MV-4-11 (cell line): ENCODE measurements at regions not wholly inside any gene's neighbourhood (a gene's known extent, or its start where the extent isn't known, plus 50 kb on each side); places are given as distances from the start of the nearest gene placed in this dataset.

Experiments used
- DNase-seq: peaks from one replicate; lab custom pipeline; 2025; lab: John Stamatoyannopoulos, UW

GRCh38 chr6:139820210-139820609, 445.8 kb upstream of the CITED2 start:
- no peak for DNase-seq

DNA sequence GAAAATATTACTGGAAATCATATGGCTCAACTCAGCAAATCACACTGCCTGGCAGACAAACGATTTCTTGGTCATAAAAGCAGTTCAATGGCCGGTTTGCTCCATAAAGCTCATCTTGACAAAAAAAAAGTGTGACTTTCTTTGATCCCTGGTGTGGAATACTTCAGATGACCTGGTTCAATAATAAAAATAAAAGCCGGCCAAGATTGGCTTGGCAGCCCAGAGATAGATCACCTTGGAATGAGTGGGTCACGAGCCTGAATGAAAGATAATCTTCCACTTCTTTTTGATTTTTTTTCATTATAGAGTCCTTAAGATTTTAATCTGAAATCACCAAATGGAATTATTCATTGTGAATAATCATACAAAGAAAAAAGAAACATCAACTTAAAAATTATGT, 445.3 kb upstream of the CITED2 start:
- no peak for DNase-seq

DNA sequence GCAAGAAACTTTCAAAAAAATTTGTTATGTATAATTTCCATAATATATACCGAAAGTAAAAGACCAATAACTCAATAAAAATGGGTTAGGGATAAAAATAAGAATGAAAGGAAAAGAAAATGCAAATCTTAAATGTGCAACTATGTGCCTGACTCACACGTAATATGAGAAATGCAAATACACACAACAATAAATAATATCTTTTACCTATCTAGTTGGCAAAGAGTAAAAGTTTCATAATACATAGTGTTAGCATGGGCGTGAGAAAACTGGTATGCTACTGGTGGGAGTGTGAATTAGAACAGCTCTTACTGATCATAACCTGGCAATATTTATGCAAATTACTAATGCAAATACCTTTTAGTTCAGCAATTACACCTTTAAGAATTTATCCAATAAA, 438.5 kb upstream of the CITED2 start:
- DNase-seq: no peak

DNA sequence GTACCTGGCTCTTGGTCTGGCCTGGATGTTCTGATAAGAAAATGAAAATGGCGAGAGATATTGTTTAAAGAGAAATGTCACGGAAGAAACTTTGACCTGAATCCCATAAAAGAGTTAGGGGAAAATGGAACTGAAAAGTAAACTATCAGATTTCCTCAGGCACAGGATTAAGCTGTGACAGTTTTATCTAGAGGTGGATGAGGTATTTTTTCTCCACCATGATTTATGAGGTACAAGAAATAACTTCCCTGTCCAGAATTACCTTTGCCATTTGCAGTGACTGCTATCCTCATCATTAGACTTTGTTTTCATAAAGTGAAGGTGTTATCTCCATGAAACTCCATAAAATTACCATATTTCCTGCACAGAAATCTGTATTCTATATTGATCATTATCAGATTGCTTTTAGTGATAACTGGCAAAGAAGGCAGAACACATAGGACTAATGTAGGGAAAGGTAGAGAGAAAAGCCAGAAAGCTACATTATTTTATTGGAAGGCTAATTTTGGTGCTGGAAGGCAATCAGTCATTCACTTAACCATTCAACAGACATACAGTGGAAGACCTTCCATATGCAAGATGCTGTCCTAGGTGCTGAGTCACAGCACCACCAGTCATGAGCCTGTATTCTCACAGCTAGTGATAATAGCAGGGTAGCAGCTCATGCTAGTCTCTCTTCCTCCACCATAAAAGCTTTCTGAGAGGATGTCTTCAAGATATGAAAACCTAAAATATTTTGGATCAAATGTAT, 427.3 kb upstream of the CITED2 start:
- peak; percentile 3 for DNase-seq

GRCh38 chr6:139800837-139801236, 426.4 kb upstream of the CITED2 start:
- peak; percentile 69 for DNase-seq

- no peak for DNase-seq
Observed at GRCh38 chr6:139790527-139790926, 416.1 kb upstream of the CITED2 start.

DNA sequence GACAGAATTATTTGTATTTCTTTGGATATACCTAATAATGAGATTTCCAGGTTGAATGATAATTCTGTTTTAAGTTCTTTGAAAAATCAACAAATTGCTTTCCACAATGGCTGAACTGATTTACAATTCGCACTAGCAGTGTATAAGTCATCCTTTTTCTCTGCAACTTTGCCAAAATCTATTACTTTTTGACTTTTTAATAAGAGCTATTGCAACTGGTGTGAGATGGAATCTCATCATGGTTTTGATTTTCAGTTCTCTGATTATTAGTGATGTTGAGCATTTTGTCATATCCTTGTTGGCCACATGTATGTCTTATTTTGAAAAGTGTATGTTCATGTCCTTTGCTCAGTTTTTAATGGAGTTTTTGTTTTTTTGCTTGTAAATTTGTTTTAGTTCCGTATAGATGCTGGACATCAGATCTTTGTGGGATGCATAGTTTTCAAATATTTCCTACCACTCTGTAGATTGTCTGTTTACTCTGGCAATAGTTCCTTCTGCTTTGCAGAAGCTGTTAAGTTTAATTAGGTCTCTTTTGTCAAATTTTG, 409.8 kb upstream of the CITED2 start:
- no peak for DNase-seq

- no peak for DNase-seq
Observed at GRCh38 chr6:139779988-139780774, 405.7 kb upstream of the CITED2 start.

GRCh38 chr6:139778688-139779087, 404.2 kb upstream of the CITED2 start:
- DNase-seq: no peak

DNA sequence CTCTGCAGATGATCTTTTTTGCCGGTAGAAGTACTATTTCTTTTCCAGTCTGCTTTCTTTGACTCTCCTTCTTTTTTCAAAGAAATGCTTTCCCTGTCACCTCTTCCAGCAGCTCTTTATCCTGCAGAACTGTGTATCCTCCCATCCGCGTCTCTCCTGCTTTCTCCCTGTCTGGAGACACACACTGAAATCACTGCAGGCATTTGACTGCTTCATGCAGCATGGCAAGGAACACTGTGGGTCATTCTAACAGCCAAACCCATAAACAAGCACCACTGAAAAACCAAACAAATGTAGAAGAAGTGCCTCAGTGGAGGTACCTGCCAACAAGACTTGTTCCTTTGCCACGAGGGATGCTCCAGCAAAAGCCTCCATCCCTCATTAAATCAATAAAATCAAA, 403.7 kb upstream of the CITED2 start:
- DNase-seq: no peak

- no peak for DNase-seq
Observed at GRCh38 chr6:139777202-139777970, 402.9 kb upstream of the CITED2 start.

DNA sequence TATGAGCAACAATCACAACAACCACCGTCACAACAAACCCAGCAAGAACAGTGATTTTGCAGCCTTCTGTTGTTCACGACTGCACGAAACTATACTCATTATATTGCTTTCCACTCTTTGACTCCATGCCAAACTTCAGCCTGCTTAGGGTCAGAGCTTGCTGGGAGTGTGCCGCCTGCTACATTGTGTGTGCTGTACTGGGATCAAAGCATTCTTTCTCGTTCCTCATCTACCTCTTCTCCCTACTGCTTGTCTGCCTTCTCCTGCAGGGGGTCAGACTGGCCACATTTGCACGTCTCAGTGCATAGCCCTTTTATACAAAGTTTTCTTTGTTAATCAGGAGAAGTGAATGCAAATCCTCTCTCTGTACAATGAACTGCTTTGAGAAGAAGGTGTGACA, 401.6 kb upstream of the CITED2 start:
- DNase-seq: no peak

- DNase-seq: no peak
Observed at GRCh38 chr6:139768196-139768595, 393.7 kb upstream of the CITED2 start.

- DNase-seq: no peak
Observed at GRCh38 chr6:139766796-139767195, 392.3 kb upstream of the CITED2 start.

- no peak for DNase-seq
Observed at GRCh38 chr6:139765825-139766285, 391.4 kb upstream of the CITED2 start.

DNA sequence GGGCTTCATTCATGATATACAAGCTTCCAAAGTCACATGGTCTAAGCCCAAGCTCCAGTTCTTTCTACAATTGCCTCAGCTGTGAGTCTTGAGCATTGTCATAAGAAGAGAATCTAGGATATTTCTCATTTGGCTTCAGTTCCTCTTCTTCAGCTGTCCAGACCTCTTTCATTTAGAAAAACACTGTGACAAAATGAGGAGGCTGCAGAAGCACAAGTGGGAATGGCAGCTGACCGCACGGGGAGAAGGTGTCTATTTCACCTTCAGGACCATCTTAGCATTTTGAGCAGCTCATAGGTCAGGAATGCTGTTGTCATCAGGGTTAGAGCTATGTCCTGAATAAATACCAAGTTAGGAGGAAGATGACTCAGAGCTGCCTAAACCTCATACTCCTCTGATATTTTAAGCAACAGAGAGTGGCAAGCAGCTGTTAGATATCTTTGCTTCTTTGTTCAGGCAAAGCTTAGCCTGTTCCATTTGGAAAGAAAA, 390.1 kb upstream of the CITED2 start:
- DNase-seq: peak; percentile 92

DNA sequence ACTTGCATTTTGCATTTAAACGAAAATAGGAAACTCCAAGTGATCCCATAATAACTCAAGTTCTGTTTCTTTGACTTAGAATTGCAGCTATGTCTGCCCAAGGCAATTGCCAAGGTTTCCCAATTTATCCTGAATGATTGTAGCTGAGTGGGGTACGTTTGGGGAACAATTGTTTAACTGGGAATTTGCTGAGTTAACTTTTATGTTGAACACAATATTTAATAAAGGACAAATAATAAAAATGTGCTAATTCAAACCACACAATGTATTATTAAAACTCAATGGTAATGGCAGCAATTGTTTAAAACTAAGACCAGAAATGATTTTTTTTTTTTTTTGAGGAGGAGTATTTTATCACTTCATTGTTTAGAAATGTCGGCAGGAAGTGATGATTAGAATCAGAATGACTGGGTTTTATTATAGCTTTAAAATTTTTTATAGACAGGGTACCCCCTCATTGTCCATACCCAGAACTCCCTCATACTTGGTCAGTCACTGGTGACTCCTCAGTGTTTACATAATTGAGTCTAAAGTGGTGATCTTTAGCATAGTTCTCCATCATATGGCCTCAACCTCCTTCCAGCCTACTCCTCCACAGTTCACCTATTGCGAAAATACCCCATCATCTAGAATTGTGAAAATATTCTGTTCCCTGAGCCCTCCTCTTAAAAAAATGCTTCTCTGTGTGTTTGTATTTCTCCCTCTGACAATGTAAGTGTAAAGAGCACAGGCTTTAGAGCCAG, 389.2 kb upstream of the CITED2 start:
- peak; percentile 56 for DNase-seq

GRCh38 chr6:139762587-139763031, 388.2 kb upstream of the CITED2 start:
- DNase-seq: peak; percentile 73

GRCh38 chr6:139760128-139760527, 385.7 kb upstream of the CITED2 start:
- DNase-seq: no peak

GRCh38 chr6:139759086-139759485, 384.6 kb upstream of the CITED2 start:
- DNase-seq: no peak

DNA sequence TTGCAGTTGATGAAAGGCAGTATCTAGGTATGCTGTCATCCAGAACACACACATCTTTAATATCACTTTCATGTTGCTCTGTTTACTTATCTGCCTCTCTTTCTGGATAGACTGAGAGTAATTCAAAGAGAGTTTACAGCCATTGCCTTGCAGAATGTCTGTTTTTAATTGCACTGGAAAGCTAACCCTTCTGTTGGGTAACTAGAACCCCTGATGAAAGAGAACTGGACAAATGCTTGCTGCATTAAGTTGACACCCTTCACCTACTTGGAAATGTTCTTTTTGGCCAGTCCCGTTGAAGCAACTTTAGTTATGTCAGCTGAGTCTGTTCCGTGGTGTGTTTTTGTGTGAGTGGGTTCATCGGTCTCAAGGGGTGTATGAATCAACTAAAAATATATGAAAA, 383.8 kb upstream of the CITED2 start:
- no peak for DNase-seq
